GM18511 (cell line): ENCODE measurements at regions not wholly inside any gene's neighbourhood (a gene's known extent, or its start where the extent isn't known, plus 50 kb on each side); places are given as distances from the start of the nearest gene placed in this dataset.
"Not testable (repeated sequence)": the region's sequence is repeated elsewhere in the genome, so short reads cannot be mapped to it uniquely, and the experiment has no call there.

Experiments
- ATAC-seq: cut with Tn5 transposase; IDR thresholded peaks from one replicate; pipeline ENCODE4 v1.9.1; 2021; ENCODE audit warnings: mild to moderate bottlenecking, moderate library complexity; ENCODE audit not compliant: unreplicated experiment

GRCh38 chr12:107571492-107571891 lies 114.1 kb upstream of the PWP1 start:
- ATAC-seq, result no peak

GRCh38 chr12:107574691-107575090 lies 110.9 kb upstream of the PWP1 start:
- ATAC-seq, result no peak

GRCh38 chr12:107580750-107581618 lies 104.6 kb upstream of the PWP1 start:
- ATAC-seq, result no peak

- no peak for ATAC-seq
Observed at GRCh38 chr12:107581619-107582015, 104.0 kb upstream of the PWP1 start.

- no peak for ATAC-seq
Observed at GRCh38 chr12:107583551-107583950, 102.0 kb upstream of the PWP1 start.

GRCh38 chr12:107584563-107584962 lies 101.0 kb upstream of the PWP1 start:
- ATAC-seq, result no peak

GRCh38 chr12:107586256-107586970 lies 99.2 kb upstream of the PWP1 start:
- ATAC-seq, result no peak

- ATAC-seq, result no peak
Observed at GRCh38 chr12:107590413-107590812, 95.2 kb upstream of the PWP1 start.

- ATAC-seq, result no peak
Observed at GRCh38 chr12:107590814-107591375, 94.7 kb upstream of the PWP1 start.

GRCh38 chr12:107593713-107594381 lies 91.8 kb upstream of the PWP1 start:
- no peak for ATAC-seq

GRCh38 chr12:107594995-107595394 lies 90.6 kb upstream of the PWP1 start:
- ATAC-seq, result no peak

- ATAC-seq, result no peak
Observed at GRCh38 chr12:107597695-107598410, 87.7 kb upstream of the PWP1 start.

GRCh38 chr12:107598906-107599305 lies 86.7 kb upstream of the PWP1 start:
- no peak for ATAC-seq

GRCh38 chr12:107600581-107601144 lies 84.9 kb upstream of the PWP1 start:
- ATAC-seq, result no peak

- ATAC-seq, result no peak
Observed at GRCh38 chr12:107602446-107602845, 83.2 kb upstream of the PWP1 start.

GRCh38 chr12:107605293-107605692 lies 80.3 kb upstream of the PWP1 start:
- ATAC-seq, result no peak

- no peak for ATAC-seq
Observed at GRCh38 chr12:107607464-107608392, 77.9 kb upstream of the PWP1 start.

GRCh38 chr12:107608779-107609178 lies 76.8 kb upstream of the PWP1 start:
- not testable (repeated sequence) for ATAC-seq
